HFFc6 (cell line): ENCODE measurements at regions not wholly inside any gene's neighbourhood (a gene's known extent, or its start where the extent isn't known, plus 50 kb on each side); places are given as distances from the start of the nearest gene placed in this dataset.

Source experiments
- DNase-seq: peaks from one replicate; pipeline ENCODE4 v3.0.0-alpha.2; 2018
- H3K27ac Mint-ChIP-seq: 2 replicates; pipeline ENCODE4 v1.8.0; 2020; ENCODE audit warnings: mild to moderate bottlenecking, mixed read lengths
- H3K27me3 Mint-ChIP-seq: 2 replicates; pipeline ENCODE4 v1.8.0; 2021; ENCODE audit warnings: mild to moderate bottlenecking, moderate library complexity, mixed read lengths; ENCODE audit not compliant: insufficient read depth
- H3K36me3 Mint-ChIP-seq: 2 replicates; pipeline ENCODE4 v1.8.0; 2021; ENCODE audit warnings: low read depth, mixed read lengths
- H3K4me1 Mint-ChIP-seq: 2 replicates; pipeline ENCODE4 v1.8.0; 2020; ENCODE audit warnings: low read depth, mixed read lengths
- H3K4me3 Mint-ChIP-seq: 2 replicates; pipeline ENCODE4 v1.8.0; 2020; ENCODE audit warnings: mild to moderate bottlenecking, moderate library complexity, mixed read lengths
- H3K9me3 Mint-ChIP-seq: 2 replicates; pipeline ENCODE4 v1.8.0; 2020; ENCODE audit warnings: mild to moderate bottlenecking, mixed read lengths
- TF ChIP-seq, protein P1 (sequence below): fragments of 200-600 bp; sonication (generic); IDR thresholded peaks from 2 replicates; pipeline ENCODE4 v1.5.0; 2021; ENCODE audit warnings: antibody characterized with exemption, mild to moderate bottlenecking

DNA sequence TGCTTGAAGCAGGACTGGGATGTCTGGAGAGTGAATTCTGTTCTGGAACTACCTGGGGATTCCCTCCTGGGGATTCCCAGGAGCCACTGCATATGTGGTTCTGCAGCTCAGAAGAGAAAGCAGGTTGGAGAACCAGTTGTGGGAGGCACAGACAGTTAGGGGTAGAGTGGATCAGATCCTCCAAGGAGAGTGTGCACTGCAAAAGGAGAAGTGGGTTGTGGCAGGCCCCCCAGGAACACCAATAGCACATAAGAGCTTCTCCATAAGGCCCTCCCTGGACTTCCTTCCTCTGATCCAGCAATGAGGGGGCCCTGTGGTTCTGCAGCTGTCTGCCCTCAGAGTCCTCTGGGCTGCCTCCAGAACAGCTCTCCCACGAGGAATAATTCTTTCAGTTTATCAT is 369.2 kb upstream of the CNR1 start:
- Mint-ChIP-seq H3K36me3 (no peaks in the 10 kb centered on the region), H3K9me3 (peaks cover 12% of the 10 kb centered on the region), H3K4me3 (no peak overlapping the region), H3K27me3 (peaks cover 1% of the 10 kb centered on the region), H3K4me1 (no peaks in the 10 kb centered on the region), H3K27ac (no peak overlapping the region)
- TF ChIP-seq, protein P1, sequence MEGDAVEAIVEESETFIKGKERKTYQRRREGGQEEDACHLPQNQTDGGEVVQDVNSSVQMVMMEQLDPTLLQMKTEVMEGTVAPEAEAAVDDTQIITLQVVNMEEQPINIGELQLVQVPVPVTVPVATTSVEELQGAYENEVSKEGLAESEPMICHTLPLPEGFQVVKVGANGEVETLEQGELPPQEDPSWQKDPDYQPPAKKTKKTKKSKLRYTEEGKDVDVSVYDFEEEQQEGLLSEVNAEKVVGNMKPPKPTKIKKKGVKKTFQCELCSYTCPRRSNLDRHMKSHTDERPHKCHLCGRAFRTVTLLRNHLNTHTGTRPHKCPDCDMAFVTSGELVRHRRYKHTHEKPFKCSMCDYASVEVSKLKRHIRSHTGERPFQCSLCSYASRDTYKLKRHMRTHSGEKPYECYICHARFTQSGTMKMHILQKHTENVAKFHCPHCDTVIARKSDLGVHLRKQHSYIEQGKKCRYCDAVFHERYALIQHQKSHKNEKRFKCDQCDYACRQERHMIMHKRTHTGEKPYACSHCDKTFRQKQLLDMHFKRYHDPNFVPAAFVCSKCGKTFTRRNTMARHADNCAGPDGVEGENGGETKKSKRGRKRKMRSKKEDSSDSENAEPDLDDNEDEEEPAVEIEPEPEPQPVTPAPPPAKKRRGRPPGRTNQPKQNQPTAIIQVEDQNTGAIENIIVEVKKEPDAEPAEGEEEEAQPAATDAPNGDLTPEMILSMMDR = no peak
- DNase-seq = no peak

DNA sequence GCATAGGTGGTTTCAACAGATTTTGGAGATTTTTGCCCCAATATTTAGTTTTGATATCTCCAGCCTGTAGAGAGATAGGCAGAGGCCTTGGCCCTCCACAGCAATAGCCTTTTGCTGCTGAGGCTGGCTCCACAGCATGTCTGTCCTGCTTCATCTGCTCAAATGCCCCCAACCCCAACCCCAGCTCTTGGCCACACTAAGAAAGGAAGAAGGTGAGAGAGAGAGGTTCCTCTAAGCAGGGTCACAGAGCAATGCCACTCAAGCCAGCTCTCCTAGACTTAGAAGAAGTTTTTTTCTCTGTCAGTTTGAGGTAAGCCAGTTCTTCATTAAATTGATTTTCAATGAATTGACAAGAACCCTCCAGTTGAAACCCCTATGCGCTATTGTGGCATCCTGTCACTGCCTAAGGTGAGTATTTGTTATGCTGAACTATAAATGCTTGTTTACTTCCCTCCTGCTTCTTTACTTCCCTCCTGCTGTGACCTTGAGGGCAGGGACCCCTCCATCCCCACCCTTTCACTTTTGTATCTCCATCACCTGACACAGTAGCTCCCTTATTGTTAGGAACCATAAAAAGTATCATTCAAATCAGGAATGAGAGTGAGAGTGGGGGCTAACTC is 366.2 kb upstream of the CNR1 start:
- no peak for DNase-seq
- peaks cover 5% of the 10 kb centered on the region for H3K27me3 Mint-ChIP-seq
- no peaks in the 10 kb centered on the region for H3K4me1 Mint-ChIP-seq
- H3K27ac Mint-ChIP-seq = no peak overlapping the region
- TF ChIP-seq, protein P1 = no peak
- H3K4me3 Mint-ChIP-seq = no peak overlapping the region
- H3K9me3 Mint-ChIP-seq = peaks cover 17% of the 10 kb centered on the region
- no peaks in the 10 kb centered on the region for H3K36me3 Mint-ChIP-seq

DNA sequence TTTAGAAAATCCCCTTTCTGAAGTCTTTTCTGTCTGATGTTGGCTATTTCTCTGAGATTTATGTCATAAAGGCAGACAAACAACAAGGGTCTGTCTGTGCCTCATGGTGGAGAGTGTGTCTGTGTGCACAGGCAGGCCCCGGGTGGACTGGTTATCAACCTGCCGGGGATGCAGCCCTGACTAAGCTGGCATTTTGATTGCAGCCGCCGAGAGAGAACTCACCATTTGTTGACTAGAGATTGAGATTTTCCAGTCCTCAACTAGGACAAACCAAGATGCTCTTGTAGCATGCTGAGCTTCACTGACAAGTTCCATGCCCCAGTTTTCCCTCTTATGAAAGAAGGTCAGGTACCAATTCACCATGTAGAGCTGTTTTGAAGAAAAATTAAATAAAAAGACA is 363.6 kb upstream of the CNR1 start:
- Mint-ChIP-seq H3K27me3 (peaks cover 3% of the 10 kb centered on the region), H3K27ac (no peak overlapping the region), H3K4me1 (no peaks in the 10 kb centered on the region), H3K9me3 (peaks cover 12% of the 10 kb centered on the region), H3K4me3 (no peak overlapping the region), H3K36me3 (no peaks in the 10 kb centered on the region)
- no peak for DNase-seq
- TF ChIP-seq, protein P1 = no peak

DNA sequence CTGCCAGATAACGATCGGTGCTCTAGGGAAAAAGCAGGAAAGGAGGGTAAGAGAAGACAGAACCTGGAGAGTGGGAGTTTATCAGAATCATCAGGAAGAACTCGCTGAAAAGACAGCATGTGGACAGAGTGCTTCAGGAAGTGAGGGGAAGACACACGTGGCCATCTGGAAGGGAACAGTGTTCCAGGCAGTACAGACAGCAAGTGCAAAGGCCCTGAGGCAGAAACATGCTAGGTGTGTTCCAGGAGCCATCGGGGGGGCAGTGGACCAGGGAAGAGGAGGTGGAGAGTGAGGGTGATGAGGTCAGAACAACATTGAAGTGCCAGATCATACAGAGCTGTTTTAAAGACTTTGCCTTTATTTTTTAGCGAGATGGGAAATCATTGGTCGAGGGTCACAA is 354.3 kb upstream of the CNR1 start:
- H3K36me3 Mint-ChIP-seq = no peaks in the 10 kb centered on the region
- no peak overlapping the region for H3K27ac Mint-ChIP-seq
- H3K27me3 Mint-ChIP-seq = no peaks in the 10 kb centered on the region; the same call in 1 of the 2 replicates
- peaks cover 13% of the 10 kb centered on the region for H3K9me3 Mint-ChIP-seq
- H3K4me1 Mint-ChIP-seq = no peaks in the 10 kb centered on the region
- no peak overlapping the region for H3K4me3 Mint-ChIP-seq
- no peak for DNase-seq
- TF ChIP-seq, protein P1 = no peak

DNA sequence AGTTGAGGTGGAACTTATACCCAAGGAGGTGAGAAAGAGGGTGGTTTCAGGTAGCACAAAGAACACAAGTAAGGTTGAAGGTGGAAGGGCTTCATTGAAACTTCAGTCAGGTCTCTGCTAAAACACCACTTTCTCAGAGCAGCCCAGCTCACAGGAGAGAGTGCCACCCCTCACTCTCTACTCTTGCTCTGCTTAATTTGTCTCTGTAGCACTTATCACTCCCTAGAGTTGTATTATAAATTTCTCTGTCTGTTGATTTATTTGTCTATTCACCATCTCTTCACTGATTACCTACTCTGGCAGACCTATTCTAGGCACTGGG is 353.8 kb upstream of the CNR1 start:
- Mint-ChIP-seq H3K27me3 (no peaks in the 10 kb centered on the region; the same call in 1 of the 2 replicates), H3K36me3 (no peaks in the 10 kb centered on the region), H3K4me3 (no peak overlapping the region), H3K4me1 (no peaks in the 10 kb centered on the region), H3K9me3 (peaks cover 14% of the 10 kb centered on the region), H3K27ac (no peak overlapping the region)
- no peak for DNase-seq
- TF ChIP-seq, protein P1 = no peak
